K562 (cell line): ENCODE measurements at regions not wholly inside any gene's neighbourhood (a gene's known extent, or its start where the extent isn't known, plus 50 kb on each side); places are given as distances from the start of the nearest gene placed in this dataset.

Experiments
- CBFA2T2 ChIP-seq: fragments of 450-650 bp; conservative IDR thresholded peaks from 2 replicates; pipeline ENCODE4 v1.6.1; 2017; ENCODE audit warnings: mild to moderate bottlenecking
- CCNT2 ChIP-seq: IDR thresholded peaks from 2 replicates; pipeline ENCODE4 v1.6.1; 2011; ENCODE audit warnings: borderline replicate concordance, low read depth, mild to moderate bottlenecking, moderate library complexity, mixed read lengths, low read length; ENCODE audit not compliant: insufficient read length; ENCODE audit errors: extremely low read depth
- CSDE1 ChIP-seq, 2 experiments: fragments of 450-650 bp; IDR thresholded peaks; 2 replicates each; pipeline ENCODE4 v1.6.1; 2016; ENCODE audit warnings: mild to moderate bottlenecking in 1 of 2
- HEY1 ChIP-seq: fragments of 250-450 bp; sonication (Bioruptor Pico); IDR thresholded peaks from 2 replicates; pipeline ENCODE4 v1.5.0; 2020; ENCODE audit warnings: mild to moderate bottlenecking, moderate library complexity, borderline replicate concordance
- HNRNPL ChIP-seq: fragments of 200-400 bp; formaldehyde crosslinking; IDR thresholded peaks from 2 replicates; pipeline ENCODE4 v1.6.1; 2017; ENCODE audit warnings: low read depth, mild to moderate bottlenecking, low read length
- KHSRP ChIP-seq: fragments of 450-650 bp; IDR thresholded peaks from 2 replicates; pipeline ENCODE4 v1.6.1; 2017
- LARP7 ChIP-seq: fragments of 450-650 bp; IDR thresholded peaks from 2 replicates; pipeline ENCODE4 v1.6.1; 2016
- MAFK ChIP-seq: IDR thresholded peaks from 2 replicates; pipeline ENCODE4 v1.6.1; 2011; ENCODE audit warnings: low read length, improper control_type of control experiment
- MECOM ChIP-seq: fragments of 250-450 bp; sonication (Bioruptor Pico); IDR thresholded peaks from 2 replicates; pipeline ENCODE4 v1.8.0; 2022; ENCODE audit warnings: inconsistent platforms
- RBM34 ChIP-seq: fragments of 200-400 bp; formaldehyde crosslinking; IDR thresholded peaks from 2 replicates; pipeline ENCODE4 v1.6.1; 2018; ENCODE audit warnings: low read length, borderline replicate concordance; ENCODE audit not compliant: insufficient read depth
- ZC3H8 ChIP-seq: fragments of 450-650 bp; IDR thresholded peaks from 2 replicates; pipeline ENCODE4 v1.6.1; 2017
- ZNF79 ChIP-seq: fragments of 250-450 bp; sonication (Bioruptor Pico); IDR thresholded peaks from 2 replicates; pipeline ENCODE4 v1.4.0; 2020; ENCODE audit warnings: low read depth, mild to moderate bottlenecking, moderate library complexity
- ZSCAN32 ChIP-seq: fragments of 450-650 bp; formaldehyde crosslinking; IDR thresholded peaks from 2 replicates; pipeline ENCODE4 v1.4.0; 2020; ENCODE audit warnings: mild to moderate bottlenecking, moderate library complexity
- TF ChIP-seq, protein P1 (sequence below): fragments of 450-650 bp; IDR thresholded peaks from 2 replicates; pipeline ENCODE4 v1.6.1; 2016; ENCODE audit warnings: mild to moderate bottlenecking
- TF ChIP-seq, protein P2 (sequence below): fragments of 450-650 bp; formaldehyde crosslinking; IDR thresholded peaks from 2 replicates; pipeline ENCODE4 v1.4.0; 2020; ENCODE audit warnings: mild to moderate bottlenecking

DNA sequence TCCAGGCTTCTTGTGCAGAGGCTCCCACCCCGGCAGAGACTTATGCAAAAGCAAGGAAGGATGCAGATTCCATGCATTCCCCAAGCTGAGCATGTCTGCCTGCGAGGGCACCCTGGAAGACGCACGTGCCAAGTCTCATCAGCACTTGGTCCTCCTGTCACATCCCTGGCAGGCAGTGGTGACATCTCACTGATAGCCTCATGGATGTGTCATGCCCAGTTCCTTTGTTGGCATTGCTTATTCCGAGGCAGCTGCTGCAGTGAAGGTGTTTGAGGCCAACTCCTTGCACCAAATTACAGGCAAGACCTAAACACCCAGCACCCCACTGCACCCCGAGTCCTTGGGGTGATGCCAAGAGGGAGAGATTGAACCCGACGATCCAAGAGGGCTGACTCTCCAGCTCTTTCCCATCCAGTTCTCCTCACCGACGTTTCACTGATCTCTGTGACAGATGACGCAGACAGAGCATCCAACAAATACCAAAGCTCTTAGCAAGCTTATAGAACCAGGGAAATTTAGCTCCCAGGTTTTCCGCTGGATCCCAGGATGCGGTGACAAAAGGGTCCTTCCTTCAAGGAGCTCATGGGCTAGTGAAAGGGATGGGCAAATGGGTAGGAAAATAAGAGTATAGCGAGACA, 611.1 kb downstream of the AJAP1 start (continued):
- TF ChIP-seq RBM34 = no peak
- TF ChIP-seq HNRNPL = no peak
- no peak for TF ChIP-seq CSDE1 (IDR thresholded peaks at IDR 0.05)
- TF ChIP-seq, protein P1, sequence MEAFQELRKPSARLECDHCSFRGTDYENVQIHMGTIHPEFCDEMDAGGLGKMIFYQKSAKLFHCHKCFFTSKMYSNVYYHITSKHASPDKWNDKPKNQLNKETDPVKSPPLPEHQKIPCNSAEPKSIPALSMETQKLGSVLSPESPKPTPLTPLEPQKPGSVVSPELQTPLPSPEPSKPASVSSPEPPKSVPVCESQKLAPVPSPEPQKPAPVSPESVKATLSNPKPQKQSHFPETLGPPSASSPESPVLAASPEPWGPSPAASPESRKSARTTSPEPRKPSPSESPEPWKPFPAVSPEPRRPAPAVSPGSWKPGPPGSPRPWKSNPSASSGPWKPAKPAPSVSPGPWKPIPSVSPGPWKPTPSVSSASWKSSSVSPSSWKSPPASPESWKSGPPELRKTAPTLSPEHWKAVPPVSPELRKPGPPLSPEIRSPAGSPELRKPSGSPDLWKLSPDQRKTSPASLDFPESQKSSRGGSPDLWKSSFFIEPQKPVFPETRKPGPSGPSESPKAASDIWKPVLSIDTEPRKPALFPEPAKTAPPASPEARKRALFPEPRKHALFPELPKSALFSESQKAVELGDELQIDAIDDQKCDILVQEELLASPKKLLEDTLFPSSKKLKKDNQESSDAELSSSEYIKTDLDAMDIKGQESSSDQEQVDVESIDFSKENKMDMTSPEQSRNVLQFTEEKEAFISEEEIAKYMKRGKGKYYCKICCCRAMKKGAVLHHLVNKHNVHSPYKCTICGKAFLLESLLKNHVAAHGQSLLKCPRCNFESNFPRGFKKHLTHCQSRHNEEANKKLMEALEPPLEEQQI = no peak
- no peak for TF ChIP-seq LARP7
- TF ChIP-seq CBFA2T2 = no peak
- TF ChIP-seq MECOM (CRISPR knock-in tag) = no peak
- TF ChIP-seq ZC3H8 = no peak
- TF ChIP-seq, protein P2, sequence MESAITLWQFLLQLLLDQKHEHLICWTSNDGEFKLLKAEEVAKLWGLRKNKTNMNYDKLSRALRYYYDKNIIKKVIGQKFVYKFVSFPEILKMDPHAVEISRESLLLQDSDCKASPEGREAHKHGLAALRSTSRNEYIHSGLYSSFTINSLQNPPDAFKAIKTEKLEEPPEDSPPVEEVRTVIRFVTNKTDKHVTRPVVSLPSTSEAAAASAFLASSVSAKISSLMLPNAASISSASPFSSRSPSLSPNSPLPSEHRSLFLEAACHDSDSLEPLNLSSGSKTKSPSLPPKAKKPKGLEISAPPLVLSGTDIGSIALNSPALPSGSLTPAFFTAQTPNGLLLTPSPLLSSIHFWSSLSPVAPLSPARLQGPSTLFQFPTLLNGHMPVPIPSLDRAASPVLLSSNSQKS = no peak
- TF ChIP-seq CCNT2 = no peak
- no peak for TF ChIP-seq MAFK
- no peak for TF ChIP-seq KHSRP
- TF ChIP-seq HEY1 (CRISPR knock-in tag) = no peak
- TF ChIP-seq ZSCAN32 = no peak
- TF ChIP-seq ZNF79 (CRISPR knock-in tag) = no peak
- TF ChIP-seq, all 486 proteins: peak for 0
